Daoy (cell line): ENCODE measurements at regions not wholly inside any gene's neighbourhood (a gene's known extent, or its start where the extent isn't known, plus 50 kb on each side); places are given as distances from the start of the nearest gene placed in this dataset.

Experiments
- DNase-seq: peaks from one replicate; pipeline ENCODE4 v3.0.0-alpha.2; 2015; ENCODE audit warnings: low read depth

DNA sequence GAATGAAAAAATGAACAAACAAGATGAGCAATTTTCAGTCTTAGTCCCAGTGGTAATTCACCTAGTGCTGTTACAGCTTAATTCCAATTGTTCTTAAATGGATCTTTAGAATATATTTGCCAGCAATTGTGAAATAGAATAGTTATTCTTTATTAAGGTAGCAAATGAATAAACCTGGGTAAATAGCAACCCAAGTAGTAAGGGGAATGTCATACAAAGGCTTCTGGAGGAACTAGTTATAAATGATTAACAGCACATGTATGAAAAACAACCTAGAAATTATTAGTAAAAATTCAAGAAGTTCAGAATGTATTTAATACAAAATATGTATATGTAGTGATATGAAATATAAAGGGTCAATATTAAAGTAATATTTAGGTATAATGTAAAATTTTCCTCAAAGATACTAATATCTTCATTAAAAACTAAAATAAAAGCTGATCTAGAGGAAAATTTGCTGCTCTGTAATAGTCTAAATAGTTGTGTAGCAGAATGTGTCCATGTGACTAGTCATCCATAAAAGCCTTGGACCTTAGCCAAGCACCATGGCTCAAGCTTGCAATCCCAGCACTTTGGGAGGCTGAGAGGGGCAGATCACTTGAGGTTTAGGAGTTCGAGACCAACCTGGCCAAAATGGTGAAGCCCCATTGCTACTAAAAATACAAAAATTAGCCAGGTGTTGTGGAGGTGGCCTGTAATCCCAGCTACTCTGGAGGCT is 535.9 kb upstream of the ATXN8OS start:
- DNase-seq = no peak

DNA sequence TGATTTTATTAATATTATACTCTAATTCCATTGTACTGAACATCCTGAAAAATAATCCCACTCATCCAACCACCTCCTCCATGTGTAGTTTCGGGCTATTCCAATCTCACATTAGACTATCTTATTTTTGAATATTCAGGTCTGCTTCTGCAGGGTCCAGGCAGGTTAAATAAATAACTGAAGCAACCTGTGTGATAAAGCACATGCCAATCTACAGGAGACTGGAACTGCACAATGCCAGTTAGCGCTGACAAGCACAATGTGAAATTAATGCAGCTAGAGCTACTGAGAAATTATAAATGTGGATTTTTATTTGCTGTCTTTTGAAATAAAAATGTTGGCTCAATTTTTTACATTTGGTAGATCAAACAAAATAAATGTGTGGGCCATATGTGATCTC is 540.1 kb upstream of the ATXN8OS start:
- DNase-seq = no peak

DNA sequence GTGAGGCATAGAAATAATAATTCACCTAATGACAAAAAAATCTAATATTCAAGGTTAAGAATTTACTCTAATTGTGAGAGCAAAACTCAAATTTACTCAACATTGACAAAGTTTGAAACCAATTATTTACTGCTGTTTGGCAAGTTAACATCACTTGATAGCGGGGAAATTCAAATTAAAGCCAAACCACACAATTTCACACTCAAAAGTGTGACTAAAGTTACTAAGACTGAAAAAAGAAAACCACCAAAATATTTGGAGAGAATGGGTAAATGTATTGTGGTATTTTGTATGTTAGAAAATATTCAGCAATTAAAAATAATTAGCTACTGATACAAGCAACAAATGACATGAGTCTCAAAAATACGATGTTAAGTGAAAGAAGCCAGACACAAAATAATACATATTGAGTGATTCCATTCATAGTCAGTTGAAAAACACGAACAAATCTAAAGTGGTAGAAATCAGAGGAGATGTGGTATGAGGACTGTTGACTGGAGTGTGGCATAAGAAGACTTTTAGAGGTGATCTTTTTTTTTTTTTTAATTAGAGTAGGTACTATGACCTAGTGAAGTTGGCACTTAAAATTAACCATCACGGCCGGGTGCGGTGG is 541.4 kb upstream of the ATXN8OS start:
- no peak for DNase-seq

DNA sequence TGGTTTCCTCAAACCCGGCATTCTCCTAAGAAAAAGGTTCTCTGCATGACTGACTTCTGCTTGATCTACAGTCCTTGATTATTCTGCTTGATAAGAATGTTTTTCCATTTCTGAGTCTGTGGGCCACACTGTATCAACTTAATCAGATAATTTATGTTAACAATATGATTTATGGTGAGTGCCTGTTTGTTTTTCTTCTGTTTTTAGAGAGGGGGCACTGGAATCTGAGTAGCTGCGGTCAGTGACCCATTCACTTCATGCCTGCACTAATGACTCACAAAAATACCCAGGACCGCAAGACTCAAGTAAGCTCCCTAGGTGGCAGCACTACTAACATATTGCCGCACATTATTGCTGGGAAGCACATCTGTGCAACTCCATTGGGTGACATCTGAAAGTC is 542.3 kb upstream of the ATXN8OS start:
- peak; percentile 63 for DNase-seq

DNA sequence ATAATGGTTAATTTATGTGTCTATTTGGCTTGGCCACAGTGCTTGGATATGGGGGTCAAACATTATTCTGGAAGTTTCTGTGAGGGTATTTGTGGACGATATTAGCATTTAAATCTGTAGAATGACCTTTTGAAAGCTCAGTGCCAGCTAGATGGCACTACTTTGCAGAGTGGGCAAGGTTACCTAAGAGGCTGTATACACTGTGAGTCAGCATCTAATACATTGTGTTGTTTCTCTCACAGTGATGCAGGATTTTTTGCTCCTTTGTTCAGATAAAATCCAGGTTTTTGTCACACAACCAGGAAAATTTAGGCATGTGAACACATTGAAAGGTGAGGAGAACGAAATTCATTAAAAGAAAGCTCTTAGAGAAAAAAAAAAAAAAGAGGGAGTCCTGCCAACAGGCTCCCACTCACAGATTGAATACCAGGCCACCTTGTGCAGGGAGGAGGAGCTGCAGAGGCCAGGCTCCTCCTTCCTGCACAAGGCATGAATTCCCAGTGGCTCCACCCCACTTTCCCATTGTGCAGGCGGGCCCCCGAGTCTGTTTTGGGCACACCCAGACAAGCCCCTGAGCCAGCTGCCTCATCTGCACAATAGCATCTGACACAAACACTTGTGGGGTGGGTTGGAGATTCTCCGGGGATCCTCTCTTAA is 551.0 kb upstream of the ATXN8OS start:
- no peak for DNase-seq

DNA sequence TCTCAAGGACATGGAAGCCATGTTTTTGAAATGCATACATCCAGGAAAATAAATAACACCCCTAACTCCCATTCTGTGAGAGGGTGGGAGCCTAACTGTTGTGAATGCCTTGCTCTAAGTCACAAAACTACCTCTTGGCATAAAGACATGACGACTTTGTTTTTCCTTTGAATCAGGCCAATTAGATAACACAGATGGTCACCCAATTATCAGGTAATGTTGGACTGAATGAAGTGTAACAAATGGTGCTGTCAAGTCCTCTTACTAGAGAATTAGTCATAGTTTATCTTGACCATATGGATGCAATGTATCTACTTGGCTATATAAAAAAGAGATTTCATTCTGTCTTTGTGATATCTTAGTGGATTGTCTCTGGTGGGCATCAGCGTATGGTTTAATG is 553.6 kb upstream of the ATXN8OS start:
- no peak for DNase-seq

DNA sequence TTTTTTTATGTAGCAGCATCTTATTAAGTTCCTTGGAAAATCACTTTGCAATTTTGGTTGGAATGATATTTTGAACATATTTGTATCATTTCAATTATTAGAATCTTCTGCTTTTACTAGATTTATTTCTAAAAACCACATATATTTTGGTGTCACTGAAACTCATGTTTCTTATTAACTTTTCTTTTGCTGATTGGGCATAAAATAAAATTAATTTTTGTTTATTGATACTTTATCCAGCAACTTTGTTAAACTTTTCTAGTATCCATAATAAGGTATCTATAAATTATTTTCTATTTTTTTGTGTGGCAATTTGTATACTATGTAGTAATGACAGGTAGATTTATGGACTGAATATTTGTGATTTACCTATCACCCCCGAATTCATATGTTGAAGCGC is 556.4 kb upstream of the ATXN8OS start:
- no peak for DNase-seq

DNA sequence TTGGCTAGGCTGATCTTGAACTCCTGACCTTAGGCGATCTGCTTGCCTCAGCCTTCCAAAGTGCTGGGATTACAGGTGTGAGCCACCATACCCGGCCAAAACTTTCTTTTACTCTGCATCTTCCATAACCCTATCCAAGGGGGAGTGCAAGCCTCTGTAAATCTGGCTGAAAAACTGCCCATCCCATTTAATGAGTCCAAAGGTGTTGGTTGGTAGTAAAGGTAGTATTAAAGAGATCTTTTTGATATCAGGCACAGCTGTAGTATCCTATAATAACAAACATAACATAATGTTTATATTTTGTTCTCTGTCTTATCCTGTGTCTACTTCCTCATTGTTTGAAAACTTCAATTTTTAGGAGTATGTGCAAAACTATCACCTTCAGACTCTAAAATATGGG is 559.8 kb upstream of the ATXN8OS start:
- DNase-seq = no peak

DNA sequence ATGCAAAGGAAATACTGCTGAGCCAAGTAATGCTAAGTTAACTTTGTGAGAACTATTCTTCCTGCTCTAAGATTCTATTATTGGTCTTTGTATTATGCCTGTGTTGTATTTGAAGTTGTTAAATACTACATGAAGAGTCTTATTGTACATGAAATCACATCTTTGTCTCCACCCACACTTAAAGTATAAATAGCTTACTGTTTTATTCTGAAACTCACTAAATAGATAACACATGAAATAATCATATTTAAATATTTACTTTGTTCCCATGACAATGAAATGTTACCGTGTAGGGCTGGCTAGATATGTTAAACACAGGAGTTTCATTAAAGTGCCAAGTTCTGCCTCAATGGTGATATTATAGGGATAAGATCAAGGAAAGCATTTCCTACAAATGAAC is 562.1 kb upstream of the ATXN8OS start:
- no peak for DNase-seq

DNA sequence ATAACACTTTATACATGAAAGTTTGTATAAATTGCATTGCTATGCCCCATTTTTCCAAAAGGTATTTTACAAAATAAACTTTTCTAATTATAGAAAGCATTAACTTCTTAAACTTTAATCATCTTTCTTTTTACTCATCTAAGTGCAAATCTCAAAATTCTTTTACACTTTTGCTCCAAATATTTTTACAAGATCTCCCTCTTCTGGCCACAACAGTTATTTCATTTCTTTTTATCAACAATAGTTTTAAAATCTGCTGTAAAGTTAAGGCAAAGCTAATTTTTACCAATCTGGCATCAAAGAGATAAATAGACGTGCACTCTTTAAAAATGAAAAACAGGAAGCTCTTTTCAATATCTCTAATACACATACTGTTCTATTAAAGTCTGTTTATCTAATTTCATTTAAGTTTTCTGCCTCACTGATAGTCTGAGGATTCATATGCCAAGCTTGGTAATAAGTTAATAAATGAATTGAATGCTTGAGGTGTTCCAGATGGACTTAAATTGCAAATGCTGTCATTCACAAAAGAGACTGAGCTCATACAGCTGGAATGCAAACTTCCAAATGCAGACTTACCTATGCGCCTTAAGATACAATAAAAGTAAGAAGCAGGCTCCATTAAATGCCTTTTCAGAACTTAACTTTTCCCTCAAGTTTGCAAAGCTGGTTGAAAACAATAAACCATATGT is 583.0 kb upstream of the ATXN8OS start:
- no peak for DNase-seq

DNA sequence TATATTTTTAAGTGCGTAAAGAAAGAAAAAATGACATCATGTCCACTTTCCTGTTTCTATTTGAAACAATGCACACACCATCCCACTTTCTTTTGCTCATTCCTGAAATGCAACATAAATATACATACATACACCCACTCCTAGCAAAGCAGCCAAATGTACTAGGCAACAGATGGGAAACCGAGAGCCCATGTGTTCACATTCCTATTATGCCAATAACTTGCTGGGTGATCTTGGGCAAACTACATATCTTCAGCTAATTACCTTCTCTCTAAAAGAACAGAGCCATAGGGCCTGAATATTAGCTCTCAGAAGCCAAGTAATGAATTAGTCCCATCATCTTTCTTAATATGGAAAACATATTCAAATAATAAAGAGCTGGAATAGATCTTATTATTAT is 610.6 kb upstream of the ATXN8OS start:
- no peak for DNase-seq

DNA sequence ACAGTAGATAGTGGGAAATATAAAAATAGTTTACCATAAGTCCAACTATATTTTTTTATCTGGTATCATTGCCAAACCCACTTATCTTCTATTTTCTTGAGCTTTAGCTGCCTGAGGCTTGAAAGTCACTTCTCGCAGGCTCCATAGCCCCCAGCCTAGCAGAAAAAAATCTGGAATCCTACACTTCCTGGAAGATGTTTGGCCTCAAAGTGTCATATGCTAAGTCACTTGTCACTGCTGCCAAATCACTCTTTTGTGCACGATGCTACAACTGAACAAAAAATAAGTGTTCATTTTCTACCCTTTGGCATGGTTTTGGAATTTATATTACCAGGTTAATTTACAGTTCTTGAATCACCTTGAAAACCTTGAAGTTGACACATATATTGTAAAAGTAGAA is 612.5 kb upstream of the ATXN8OS start:
- no peak for DNase-seq

DNA sequence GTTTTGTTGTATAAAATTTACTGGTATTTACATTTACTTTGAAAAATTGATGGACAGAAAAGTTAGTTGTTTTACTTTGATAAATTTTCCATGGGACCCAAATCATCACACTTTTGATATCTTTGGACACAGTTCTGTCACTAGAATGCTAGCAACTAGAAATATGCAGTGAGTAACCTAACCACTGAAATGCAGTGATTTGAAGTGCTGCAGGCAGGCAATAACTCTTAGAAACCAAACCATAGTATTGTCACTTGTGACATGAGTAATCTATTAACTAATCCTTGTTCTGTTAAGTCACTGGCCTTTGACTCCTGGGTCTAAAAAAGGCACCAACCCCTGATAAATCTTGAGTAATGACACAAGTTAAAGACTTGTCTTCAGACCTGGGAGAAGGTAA is 620.0 kb upstream of the ATXN8OS start:
- no peak for DNase-seq

DNA sequence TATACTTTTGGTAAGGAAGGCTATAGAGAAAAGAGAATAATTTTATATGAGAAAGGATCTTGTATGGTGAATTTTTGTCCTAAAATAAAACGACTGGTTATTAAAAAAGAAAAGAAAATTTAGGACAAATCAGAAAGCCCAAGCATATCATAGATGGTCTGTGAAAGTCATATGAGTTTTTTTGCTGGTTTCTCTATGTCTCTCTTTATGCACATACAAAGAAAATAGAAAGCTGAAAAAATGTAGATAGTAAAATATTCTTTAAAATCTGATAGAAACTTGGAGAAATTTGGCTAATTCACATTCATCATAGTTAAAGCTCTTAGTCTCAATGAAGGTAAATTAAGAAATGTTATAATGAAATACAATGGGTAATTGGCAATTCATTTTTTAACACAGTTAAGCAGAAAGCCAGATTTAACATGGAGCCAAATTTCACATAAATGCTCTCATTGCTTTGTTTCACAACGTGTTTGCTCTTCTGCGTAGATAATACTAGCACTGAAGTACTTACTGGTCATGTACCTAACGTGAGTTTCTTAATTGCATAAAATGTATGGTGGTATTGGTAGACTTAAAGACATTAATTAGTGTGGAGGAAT is 621.5 kb upstream of the ATXN8OS start:
- no peak for DNase-seq

DNA sequence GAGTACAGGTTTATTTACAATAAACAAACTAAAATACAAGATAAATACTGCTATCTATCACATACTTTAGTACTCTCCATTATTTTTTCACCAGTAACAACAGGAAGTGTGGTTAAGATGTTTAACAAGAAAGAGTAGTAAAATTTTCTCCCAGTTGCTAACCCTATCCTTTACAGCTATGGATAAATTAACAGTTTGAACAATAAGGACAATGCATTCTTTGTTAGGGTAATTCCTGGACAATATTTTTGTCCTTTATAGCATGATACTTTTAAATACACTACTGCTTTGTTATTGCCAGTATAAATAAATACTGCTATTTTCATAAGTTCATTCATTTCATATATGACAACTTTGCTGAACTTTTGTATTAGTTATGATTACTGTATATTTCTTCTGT is 630.2 kb upstream of the ATXN8OS start:
- DNase-seq = no peak

DNA sequence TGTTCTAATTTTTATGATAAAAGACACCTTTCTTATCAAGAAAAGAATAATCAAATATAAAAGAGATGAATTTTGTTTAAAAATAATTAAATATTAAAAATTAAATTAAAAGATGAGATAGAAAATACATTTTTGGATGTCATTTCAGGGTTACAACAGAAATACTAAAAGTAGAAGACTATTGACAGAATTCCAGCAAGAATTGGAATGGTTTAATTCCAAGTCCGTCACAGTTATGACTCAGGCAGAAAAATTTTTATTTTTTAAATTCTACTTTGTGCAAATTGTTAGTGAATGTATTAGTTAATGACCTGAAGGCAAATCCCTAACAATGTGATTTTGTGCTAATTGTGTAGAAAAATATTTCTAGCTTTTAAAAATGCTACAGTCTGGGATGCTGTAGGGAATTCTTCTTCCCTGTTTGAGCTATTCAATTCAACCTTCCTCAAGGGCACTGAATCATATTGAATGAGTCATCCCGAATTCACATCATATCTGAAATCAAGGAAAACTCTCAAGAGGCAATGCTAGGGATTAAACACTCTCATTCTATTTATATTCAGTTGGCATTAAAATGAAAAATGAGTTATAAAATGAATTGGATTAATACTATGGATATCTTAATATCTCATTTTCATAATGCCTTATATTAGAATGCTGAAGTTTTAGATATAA is 633.5 kb upstream of the ATXN8OS start:
- DNase-seq = peak; percentile 0

DNA sequence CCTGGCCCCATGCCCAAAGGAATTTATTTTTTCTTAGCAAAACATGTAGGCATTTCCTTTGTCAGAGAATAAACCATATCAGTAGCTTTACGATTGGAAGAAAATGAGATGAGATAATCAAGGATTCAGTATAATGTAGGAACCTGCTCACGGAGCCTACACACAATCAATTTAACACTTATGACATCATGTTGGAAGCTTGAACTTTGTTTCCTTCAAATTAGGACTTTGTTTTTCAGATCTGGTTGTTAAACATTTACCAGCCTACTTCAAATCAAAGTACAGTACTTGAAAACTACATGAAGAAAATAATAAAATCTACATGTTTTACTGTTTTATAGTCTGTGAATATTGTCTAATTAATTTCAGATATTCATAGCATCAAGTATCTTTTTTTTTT is 639.0 kb upstream of the ATXN8OS start:
- no peak for DNase-seq

DNA sequence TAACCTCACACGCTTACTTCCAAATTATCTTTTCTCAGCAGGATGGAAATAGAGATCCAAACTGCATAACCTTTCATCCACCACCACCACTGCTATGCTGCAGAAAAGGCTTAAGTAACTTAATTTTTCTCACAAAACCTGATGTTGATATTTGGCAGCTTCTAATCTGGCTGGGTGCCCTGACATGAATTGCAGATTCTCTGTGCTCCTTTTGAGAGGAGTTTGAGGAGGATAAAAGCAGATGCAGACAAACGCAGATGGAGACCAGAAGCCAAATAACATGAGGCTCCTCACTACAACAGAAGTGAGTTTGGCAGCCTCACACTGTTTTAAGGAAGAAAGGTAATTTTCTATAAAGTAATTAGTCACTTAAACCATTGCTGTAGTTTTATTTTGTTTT is 646.2 kb upstream of the ATXN8OS start:
- DNase-seq = no peak

DNA sequence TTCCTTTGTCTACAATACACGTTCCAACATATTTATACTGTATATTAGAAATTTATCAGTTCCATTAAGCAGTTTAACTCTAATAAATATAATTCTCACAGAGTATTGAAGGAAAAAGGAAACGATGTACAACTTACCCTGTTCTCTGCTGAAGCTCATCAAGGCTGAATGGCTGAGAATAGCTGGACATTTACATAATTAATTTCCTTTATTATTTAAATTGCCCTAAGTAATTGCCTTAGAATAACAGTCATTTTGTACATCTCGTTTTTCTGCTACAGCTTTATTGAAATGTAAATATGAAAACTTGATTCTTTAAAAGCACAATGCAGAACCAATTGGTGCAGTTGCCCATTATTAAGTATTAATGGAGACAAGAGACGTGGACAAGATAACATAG is 648.3 kb upstream of the ATXN8OS start:
- DNase-seq = no peak

DNA sequence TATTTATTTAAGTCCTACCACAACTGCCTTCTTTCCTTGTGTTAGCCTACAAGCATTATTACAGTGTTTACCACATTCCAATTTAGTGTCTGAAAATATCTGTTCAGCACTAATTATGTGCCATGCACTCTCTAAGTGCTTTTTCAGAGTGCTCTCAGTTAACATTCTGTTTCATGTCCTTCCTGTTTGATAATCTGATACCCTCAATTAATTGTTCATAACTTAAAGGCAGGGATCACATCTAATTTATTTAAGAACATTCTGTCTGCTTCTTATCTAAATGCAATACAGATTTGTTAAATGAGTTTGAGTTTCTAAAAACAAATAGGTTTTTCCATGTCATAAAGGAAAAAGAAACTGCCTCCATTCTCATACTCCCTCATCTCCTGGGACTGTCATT is 649.6 kb upstream of the ATXN8OS start:
- no peak for DNase-seq

DNA sequence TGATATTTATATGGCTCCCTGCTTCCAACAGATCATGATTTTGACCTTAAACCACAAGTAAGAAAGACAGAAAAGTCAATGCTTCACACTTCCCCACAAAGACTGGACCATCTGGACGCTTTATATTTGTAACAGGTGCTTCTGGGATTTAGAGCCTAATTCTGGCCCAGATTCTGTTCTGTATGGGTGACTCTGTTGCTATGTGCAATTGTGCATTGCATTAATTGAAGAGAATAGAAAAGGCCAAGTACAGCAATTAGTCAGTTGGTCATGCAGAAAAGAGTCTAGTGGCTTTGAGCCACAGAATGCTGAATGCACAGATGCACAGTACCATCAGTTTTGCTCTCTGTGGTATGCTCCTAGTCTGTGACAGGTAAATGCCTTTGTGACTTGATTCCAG is 657.4 kb upstream of the ATXN8OS start:
- no peak for DNase-seq

DNA sequence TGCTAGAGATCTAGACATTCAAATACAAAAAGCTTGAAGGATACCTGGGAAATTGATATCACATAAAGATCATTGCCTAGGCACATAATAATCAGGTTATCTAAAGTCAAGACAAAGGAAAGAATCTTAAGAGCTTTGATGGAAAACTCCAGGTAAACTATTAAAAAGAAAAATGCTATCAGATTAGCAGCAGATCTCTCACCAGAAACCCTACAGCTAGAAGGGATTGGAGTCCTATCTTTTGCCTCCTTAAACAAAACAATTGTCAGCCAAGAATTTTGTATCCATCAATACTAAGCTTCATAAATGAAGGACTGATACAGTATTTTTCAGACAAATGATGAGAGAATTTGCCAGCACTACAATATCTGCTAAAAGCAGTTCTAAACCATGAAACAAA is 682.4 kb upstream of the ATXN8OS start:
- DNase-seq = no peak
